Osteocyte (in vitro differentiated cells): ENCODE measurements at regions not wholly inside any gene's neighbourhood (a gene's known extent, or its start where the extent isn't known, plus 50 kb on each side); places are given as distances from the start of the nearest gene placed in this dataset.
A peak's percentile ranks its signal among the peaks of the same experiment; 100 is the strongest.

Experiments
- DNase-seq: peaks from one replicate; pipeline ENCODE4 v3.0.0; 2021; ENCODE audit warnings: mixed read lengths; ENCODE audit not compliant: unreplicated experiment; ENCODE audit errors: extremely low spot score
- H3K27ac Mint-ChIP-seq: one replicate; pipeline ENCODE4 v1.8.0; 2021; ENCODE audit warnings: mild to moderate bottlenecking, mixed read lengths; ENCODE audit not compliant: unreplicated experiment
- H3K27me3 Mint-ChIP-seq: one replicate; pipeline ENCODE4 v1.8.0; 2021; ENCODE audit warnings: mixed read lengths; ENCODE audit not compliant: unreplicated experiment
- H3K36me3 Mint-ChIP-seq: one replicate; pipeline ENCODE4 v1.8.0; 2021; ENCODE audit warnings: mixed read lengths; ENCODE audit not compliant: unreplicated experiment
- H3K4me1 Mint-ChIP-seq: one replicate; pipeline ENCODE4 v1.8.0; 2021; ENCODE audit warnings: mixed read lengths; ENCODE audit not compliant: unreplicated experiment
- H3K4me3 Mint-ChIP-seq: one replicate; pipeline ENCODE4 v1.8.0; 2021; ENCODE audit warnings: mild to moderate bottlenecking, moderate library complexity, mixed read lengths; ENCODE audit not compliant: unreplicated experiment
- H3K9me3 Mint-ChIP-seq: one replicate; pipeline ENCODE4 v1.8.0; 2021; ENCODE audit warnings: mixed read lengths; ENCODE audit not compliant: unreplicated experiment
- TF ChIP-seq, protein P1 (sequence below): fragments of 200-600 bp; sonication (generic); IDR thresholded peaks from 2 replicates; pipeline ENCODE4 v1.5.0; 2021; ENCODE audit warnings: antibody characterized with exemption, mild to moderate bottlenecking, moderate library complexity

DNA sequence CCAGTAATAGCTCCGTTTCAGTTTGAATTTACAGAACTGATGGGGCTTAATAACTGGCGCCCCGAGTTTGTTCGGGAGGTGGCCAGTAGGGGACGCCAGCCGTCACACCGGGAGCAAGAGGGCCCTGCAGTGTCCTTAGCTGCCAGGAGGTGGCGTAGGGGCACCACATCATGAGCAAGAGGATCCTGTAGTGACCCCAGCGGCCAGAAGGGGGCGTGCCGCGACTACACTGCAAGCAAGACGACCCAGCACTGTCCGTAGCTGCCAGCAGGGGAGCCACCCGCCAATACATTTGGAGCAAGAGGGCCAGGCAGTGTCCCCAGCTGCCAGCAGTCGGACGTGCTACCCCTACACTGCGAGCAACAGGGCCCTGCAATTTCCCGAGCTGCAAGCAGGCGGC, 663.7 kb upstream of the B3GAT1 start:
- DNase-seq = peak; percentile 91
- TF ChIP-seq, protein P1, sequence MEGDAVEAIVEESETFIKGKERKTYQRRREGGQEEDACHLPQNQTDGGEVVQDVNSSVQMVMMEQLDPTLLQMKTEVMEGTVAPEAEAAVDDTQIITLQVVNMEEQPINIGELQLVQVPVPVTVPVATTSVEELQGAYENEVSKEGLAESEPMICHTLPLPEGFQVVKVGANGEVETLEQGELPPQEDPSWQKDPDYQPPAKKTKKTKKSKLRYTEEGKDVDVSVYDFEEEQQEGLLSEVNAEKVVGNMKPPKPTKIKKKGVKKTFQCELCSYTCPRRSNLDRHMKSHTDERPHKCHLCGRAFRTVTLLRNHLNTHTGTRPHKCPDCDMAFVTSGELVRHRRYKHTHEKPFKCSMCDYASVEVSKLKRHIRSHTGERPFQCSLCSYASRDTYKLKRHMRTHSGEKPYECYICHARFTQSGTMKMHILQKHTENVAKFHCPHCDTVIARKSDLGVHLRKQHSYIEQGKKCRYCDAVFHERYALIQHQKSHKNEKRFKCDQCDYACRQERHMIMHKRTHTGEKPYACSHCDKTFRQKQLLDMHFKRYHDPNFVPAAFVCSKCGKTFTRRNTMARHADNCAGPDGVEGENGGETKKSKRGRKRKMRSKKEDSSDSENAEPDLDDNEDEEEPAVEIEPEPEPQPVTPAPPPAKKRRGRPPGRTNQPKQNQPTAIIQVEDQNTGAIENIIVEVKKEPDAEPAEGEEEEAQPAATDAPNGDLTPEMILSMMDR = peak; percentile 58
- no peaks in the 10 kb centered on the region for H3K27me3 Mint-ChIP-seq
- H3K4me1 Mint-ChIP-seq = no peaks in the 10 kb centered on the region
- H3K9me3 Mint-ChIP-seq = no peaks in the 10 kb centered on the region
- no peak overlapping the region for H3K4me3 Mint-ChIP-seq
- H3K27ac Mint-ChIP-seq = no peak overlapping the region
- H3K36me3 Mint-ChIP-seq = no peaks in the 10 kb centered on the region

DNA sequence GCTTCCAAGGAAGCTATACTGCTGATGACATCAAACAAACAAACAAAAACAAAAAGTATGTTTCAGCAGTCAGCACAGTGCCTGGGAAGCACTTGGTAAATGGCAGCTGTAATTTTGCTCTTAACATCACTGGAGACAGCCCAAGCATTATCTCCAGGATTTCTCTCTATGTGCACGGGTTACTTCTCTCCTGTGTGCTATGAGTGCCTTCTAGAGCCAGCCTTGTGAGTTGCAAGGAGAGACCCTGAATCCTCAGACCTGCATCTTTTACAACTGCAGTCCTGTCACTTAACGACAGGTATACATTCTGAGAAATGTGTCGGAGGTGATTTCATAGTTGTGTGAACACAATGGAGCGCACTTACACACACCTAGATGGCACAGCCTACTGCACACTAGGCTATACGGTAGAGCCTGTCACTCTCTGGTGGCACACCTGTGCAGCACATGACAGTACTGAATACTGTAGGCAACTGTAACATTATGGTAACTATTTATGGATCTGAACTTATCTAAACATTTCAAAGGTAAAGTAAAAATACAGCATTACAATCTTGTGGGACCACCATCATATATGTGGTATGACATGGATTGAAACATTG, 662.5 kb upstream of the B3GAT1 start:
- no peak overlapping the region for H3K27ac Mint-ChIP-seq
- no peaks in the 10 kb centered on the region for H3K36me3 Mint-ChIP-seq
- TF ChIP-seq, protein P1 = peak; percentile 49
- no peaks in the 10 kb centered on the region for H3K4me1 Mint-ChIP-seq
- H3K9me3 Mint-ChIP-seq = no peaks in the 10 kb centered on the region
- no peak overlapping the region for H3K4me3 Mint-ChIP-seq
- H3K27me3 Mint-ChIP-seq = no peaks in the 10 kb centered on the region
- no peak for DNase-seq

DNA sequence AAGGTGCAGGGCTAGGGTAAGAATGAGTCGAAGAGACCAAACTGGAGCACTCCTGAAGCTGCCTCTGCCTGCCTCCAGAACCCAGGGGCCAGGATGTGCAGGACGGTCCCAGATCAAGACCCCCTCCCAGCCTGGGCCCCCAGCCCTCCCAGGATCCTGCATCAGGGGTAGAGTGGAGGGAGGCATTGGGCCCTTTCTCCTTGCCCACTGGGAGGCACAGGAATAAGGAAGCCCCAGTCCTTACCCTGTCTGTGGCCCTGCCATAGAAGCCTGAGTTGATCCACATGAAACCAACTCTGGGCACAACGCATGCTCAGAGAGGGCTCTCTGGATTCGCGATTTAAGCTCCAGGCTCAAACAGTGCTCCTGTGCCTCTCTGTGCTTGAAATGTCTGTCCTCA, 661.8 kb upstream of the B3GAT1 start:
- Mint-ChIP-seq H3K4me3 (no peak overlapping the region), H3K9me3 (no peaks in the 10 kb centered on the region), H3K27me3 (no peaks in the 10 kb centered on the region), H3K4me1 (no peaks in the 10 kb centered on the region), H3K27ac (no peak overlapping the region), H3K36me3 (no peaks in the 10 kb centered on the region)
- TF ChIP-seq, protein P1 = no peak
- no peak for DNase-seq

DNA sequence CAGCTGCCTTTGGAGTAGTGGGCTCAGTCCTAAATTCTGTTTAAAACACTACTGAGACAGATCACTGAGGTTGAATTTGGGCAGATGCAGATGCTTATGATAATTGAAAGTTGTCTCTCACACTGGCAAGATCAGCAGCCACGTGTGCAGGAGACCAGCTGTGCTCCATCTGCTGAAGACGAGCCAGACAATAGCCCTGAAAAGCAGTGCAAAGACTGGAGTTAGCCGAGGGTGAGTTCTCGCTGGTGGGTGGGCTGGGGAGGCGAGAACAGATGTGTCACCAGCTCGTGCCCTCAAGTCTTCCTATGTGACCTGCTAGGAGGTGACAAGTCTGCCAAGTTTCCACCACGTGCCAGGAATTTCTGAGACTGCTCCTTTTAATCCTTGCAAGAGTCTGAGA, 661.3 kb upstream of the B3GAT1 start:
- Mint-ChIP-seq H3K27me3 (no peaks in the 10 kb centered on the region), H3K4me1 (no peaks in the 10 kb centered on the region), H3K4me3 (no peak overlapping the region), H3K9me3 (no peaks in the 10 kb centered on the region), H3K36me3 (no peaks in the 10 kb centered on the region), H3K27ac (no peak overlapping the region)
- TF ChIP-seq, protein P1 = no peak
- no peak for DNase-seq

DNA sequence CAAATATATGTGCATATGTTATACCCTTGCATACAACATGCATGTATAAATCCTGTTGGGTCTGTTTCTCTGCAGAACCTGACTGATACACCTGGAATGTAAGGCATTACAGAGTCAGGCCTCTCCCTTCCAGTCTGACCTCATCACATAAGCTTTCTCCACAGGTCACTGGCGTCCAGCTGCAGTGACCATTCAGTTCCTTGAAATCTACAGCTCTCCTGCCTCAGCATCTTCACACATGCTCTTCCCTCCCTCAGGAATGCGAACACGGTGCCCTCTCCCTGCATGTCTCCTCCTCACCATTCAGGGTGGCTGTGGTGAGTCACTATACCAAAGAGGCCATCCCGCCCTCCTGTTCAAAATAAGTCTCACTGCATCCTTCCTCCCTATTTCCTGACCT, 657.8 kb upstream of the B3GAT1 start:
- DNase-seq = no peak
- H3K4me1 Mint-ChIP-seq = no peaks in the 10 kb centered on the region
- H3K27ac Mint-ChIP-seq = no peak overlapping the region
- H3K4me3 Mint-ChIP-seq = no peak overlapping the region
- H3K27me3 Mint-ChIP-seq = no peaks in the 10 kb centered on the region
- H3K36me3 Mint-ChIP-seq = no peaks in the 10 kb centered on the region
- TF ChIP-seq, protein P1 = no peak
- H3K9me3 Mint-ChIP-seq = no peaks in the 10 kb centered on the region
